Activated CD4-positive, CD25-positive, alpha-beta regulatory T cell treated with anti-CD3 and anti-CD28 coated beads, Interleukin-2, amount 50 U/mL, for 24 hours (primary cell): ENCODE measurements at regions not wholly inside any gene's neighbourhood (a gene's known extent, or its start where the extent isn't known, plus 50 kb on each side); places are given as distances from the start of the nearest gene placed in this dataset.

Source experiments
- ATAC-seq, 2 donors: fragments of 150-1000 bp; cut with Tn5 transposase; one replicate each; pipeline ENCODE4 v1.10.0; 2021; ENCODE audit warnings: mild to moderate bottlenecking in 1 of 2, moderate library complexity in 1 of 2

DNA sequence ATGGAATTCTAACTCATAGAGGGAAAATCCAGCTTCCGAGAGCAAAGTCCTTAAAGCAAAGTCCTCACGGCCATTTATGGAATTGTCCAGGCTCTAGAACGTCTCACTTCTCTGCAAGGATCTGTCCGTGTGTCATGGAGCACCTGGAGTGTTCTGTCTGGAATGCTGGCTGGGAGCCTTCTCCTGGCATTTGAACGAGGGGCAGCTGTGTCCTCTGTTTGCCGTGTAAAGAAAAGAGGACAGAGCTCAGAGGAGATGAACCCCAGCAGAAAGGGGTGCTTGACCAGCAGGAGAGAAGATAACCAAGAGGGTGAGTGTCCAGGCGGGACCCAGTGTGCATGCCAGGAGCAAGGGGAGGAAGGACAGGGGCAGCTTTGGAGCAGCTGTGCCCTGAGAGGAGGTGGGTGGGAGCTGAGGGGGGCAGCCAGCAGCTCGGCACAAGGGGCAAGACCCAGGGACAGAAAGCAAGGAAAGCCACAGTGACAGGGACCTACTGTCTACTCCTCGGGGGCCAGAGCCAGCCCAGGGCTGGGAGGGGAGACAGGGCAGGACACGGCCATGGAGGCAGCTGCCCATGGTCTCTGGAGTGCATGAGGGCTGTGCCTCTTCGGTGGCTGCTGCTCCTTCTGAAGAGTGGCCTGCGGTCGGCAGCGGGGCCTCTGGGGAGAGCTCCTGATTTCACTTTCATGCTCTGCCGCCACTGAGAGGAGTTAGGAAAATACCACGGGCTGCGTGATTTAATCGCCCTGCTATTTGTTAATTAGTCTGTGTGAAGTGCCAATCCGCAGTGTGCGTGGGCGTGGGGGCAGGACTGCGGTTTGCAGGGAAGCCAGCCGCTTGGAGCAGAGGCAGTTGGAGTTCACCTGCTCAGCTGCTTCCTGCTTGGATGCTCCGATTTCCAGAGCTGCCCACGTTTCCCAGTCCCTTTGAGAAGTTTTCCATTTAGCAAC lies 149.3 kb upstream of the SHH start:
- ATAC-seq: no peak

- no peak for ATAC-seq
Measured at GRCh38 chr7:155959894-155960293, 147.6 kb upstream of the SHH start.

DNA sequence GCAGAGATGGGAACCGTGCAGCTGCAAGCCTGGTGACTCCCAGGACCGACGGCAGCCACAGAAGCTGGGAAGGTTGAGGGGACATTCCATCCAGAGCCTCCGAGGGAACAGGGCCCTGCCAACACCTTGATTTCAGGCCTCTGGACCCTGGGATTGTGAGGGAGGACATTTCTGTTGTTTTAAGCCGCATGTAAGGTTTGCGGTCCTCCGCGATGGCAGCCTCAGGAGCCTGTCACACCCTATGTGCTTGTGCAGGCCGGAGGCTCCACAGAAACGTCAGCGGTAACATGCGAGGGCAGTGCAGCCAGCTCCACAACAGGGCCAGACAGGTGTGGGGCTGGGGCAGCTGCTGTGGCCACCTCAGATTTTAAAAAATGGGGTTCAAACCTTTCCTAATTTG lies 144.7 kb upstream of the SHH start:
- ATAC-seq: no peak

DNA sequence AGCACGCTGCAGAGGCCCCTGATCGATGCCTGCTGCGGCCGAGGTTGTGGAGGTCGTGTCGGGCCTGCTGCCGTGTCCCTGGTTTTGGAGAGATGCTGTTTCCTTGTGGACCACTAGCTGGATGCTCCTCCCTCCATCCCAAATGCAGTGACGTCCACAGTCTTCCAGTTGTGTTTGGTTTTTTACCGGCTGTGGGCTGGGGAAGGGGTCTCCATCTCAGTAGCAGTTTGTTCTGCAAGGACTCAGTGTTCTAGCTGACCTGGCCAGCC lies 143.0 kb upstream of the SHH start:
- ATAC-seq: no peak

DNA sequence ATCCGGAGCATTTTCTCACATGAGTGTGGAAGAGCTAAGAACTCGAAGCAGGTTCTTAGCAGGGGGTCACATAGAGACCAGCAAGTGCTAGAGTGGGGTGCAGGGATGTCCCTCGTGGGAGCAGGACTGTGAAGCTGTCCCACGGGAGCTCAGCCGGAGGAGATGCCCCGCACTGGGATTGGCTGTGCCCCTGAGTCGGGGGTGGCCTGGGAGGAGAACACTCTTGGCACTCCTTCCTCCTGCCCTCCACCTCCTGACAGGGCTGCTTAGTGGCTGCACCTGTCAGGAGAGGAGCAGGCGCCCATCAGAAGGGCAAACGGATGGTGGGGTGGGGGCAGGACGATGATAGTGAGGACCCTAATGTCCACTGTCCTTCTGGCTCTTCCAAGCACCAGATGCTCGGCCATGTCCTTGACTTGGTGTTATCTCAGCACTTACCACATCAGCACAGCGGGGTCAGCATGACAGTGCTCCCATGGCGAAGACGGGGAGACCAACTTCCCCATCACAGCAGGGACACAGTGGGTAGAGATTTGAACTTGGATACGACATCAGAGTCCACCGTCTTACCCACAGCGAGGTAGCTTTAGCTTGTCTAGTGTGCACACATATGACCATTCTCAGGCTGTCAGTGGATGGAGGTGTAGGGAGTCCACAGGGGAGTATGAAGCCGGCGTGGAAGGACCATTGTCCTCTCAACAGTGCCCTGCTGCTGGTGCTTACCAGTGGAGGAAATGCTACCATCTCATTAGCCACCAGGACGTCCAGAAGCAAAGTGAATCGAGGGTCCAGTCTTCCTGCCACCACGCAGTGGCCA lies 142.5 kb upstream of the SHH start:
- ATAC-seq: no peak

- ATAC-seq: no peak
Measured at GRCh38 chr7:155953781-155954549, 141.7 kb upstream of the SHH start.

GRCh38 chr7:155953501-155953778 lies 141.2 kb upstream of the SHH start:
- no peak for ATAC-seq

- no peak for ATAC-seq
Measured at GRCh38 chr7:155951554-155952158, 139.4 kb upstream of the SHH start.

DNA sequence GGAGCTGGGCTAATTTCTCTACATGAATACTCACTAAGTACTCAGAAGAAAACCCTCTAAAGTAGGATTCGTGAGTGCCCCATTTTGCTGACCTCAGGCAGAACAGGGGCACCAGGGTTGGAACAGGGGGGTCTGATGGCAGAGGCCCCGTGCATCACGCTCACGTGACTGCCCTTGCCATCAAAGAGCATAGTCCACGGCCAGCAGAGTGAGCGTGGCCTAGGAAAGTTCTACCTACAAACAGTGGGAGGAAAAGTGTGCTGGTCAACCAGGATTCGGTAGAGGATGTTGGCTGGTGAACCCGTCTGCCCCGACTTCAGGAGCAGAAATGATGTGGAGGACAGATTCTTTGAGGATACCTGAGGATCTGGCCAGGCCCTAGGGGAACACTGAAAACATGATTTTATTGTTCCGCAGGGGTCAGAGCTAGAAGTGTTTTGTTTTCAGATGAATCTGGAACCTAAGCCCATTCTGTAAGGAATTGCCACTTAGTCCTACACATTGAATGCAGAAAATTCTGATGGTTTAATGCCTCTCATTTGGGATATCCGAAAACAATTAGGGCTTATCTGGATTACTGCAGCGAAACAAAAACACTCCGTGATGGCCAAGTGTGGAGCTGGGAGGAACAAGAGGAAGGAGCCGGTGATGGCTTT lies 138.8 kb upstream of the SHH start:
- ATAC-seq: no peak

DNA sequence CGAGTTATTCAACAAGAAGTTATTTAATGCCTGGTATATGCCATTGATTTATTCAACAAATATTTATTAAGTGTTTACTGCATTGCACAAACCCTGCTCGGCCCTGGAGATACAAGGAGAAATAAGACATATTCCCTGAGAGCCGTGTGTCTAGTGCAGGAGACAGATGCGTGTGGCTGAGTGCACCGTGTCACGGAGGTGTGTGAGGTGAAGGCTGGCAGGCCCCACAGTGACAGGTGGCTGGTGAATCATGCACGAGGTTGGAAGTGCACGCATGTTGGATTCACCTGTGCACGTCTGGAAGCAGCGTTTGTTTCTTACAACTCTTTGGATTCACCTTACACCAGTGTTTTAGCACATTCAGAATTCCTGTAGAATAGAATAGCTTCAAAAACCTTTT lies 136.6 kb upstream of the SHH start:
- no peak for ATAC-seq

GRCh38 chr7:155948423-155948822 lies 136.2 kb upstream of the SHH start:
- no peak for ATAC-seq

- ATAC-seq: no peak
Measured at GRCh38 chr7:155947051-155947450, 134.8 kb upstream of the SHH start.

GRCh38 chr7:155945670-155946325 lies 133.5 kb upstream of the SHH start:
- no peak for ATAC-seq

- no peak for ATAC-seq
Measured at GRCh38 chr7:155944901-155945300, 132.6 kb upstream of the SHH start.

GRCh38 chr7:155943251-155943899 lies 131.1 kb upstream of the SHH start:
- no peak for ATAC-seq

DNA sequence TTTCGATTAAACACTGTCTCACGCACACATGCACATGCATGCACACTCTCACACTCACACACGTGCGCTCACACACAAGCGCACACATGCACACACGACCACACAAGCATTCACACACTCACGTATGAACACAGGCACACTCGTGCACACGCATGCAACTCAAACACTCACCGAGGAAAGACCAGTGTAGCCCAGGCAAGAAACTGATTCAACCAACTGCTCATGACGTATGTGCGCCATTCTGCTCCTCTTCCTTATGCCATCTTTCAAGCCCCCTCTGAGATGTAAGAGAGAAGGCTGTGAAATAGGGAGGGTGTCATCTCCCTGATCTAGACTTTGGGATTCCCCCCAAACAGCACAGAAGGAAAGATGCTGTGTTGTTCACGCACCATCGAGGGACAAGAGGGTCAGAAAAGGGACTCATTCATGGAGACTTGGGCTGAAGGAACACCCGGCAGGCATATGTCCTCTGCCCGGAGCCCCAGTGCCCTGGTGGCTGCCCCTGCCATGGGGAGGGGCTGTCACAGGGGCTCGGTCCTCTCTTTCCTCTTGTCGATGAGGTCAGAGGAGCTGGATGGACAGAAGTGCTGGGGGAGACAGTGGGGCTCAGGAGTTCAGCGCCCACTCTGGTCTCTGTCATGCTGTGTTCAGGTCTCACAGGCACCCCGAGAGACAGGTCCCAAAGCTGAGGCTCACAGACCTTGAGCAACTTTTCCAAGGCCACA lies 130.1 kb upstream of the SHH start:
- no peak for ATAC-seq

DNA sequence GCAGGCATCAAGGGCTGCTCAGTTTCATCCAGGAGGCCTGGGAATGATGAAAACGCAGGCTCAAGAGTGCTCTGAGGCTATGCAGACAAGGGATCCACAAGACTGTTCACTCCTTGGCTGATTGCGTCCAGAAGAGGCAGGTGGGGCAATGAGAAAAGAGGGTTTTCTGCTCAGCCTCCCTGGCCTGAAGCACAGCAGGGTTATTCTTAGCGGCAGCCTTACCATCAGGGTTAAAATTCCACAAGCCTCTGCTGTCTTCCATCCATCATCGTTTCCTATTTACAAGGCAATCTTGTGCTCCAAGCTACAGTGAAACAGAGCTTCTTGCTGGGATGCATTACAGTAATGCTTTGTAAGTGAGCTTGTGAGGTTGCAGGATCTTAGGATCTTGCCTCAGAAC lies 129.4 kb upstream of the SHH start:
- no peak for ATAC-seq

GRCh38 chr7:155939350-155939749 lies 127.1 kb upstream of the SHH start:
- ATAC-seq: no peak

- no peak for ATAC-seq
Measured at GRCh38 chr7:155938129-155938528, 125.9 kb upstream of the SHH start.

- ATAC-seq: no peak
Measured at GRCh38 chr7:155935726-155936125, 123.5 kb upstream of the SHH start.

DNA sequence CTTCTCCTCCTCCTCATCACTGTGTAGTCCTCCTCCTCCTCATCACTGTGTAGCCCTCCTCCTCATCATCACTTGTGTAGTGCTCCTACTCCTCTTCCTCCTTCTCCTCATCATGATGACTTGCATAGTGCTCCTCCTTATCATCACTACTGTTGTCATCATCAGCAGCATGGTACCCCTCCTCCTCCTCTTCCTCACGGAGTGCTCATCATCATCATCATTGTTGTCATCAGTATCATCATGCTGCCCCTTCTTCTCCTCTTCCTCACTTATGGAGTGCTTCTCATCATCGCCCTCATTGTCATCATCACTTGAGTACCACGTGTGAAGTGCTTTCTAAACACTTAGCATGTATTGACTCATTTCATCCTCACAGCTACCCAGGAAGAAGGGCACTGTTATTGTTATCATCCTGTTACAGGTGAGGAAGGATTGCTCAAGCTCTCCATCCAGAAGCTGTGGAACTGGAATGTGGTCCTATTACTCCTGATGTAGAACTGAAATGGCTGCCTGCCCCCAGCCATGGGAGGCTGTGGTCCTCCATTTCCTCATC lies 122.8 kb upstream of the SHH start:
- no peak for ATAC-seq
